Erythroblast (primary cell): ENCODE measurements at regions not wholly inside any gene's neighbourhood (a gene's known extent, or its start where the extent isn't known, plus 50 kb on each side); places are given as distances from the start of the nearest gene placed in this dataset.

Experiments used
- GATA1 ChIP-seq: IDR thresholded peaks from 2 replicates; pipeline ENCODE4 v1.6.1; 2011; ENCODE audit warnings: low read depth, mild to moderate bottlenecking, control low read depth, low read length, moderate library complexity
- POLR2A ChIP-seq: IDR thresholded peaks from 2 replicates; pipeline ENCODE4 v1.6.1; 2011; ENCODE audit warnings: mild to moderate bottlenecking, low read length

DNA sequence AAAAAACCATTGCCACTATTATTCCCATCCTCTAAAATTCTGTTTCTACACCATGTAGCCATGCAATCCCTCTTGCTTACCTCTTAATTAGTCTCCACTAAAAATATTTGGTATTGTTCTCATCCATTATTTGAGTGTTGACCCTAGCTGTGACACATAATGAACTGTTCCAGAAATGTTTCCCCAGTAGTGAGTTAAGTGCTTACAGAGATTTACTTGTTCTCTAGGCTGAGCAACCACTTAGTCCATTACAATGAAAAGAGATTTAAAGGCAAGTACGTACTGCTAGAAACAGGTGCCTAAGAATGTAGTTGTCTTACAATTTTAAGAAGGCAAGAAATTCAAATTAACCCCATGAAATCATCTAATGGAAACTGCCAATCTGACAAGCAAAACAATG lies 112.7 kb upstream of the PTPN13 start:
- TF ChIP-seq POLR2A: no peak
- TF ChIP-seq GATA1: no peak
